ENCODE measurements at regions not wholly inside any gene's neighbourhood (a gene's known extent, or its start where the extent isn't known, plus 50 kb on each side); places are given as distances from the start of the nearest gene placed in this dataset.
"Not testable (repeated sequence)": the region's sequence is repeated elsewhere in the genome, so short reads cannot be mapped to it uniquely, and the experiment has no call there.

- TF ChIP-seq CTCF (conservative IDR thresholded peaks at IDR 0.05; ENCODE audit: low read length); EZH2phosphoT487 (IDR thresholded peaks at IDR 0.05; ENCODE audit: borderline replicate concordance, low read depth, low read length): not testable (repeated sequence)
Measured at GRCh38 chr12:89222580-89222979, 129.7 kb downstream of the DUSP6 start.
